ENCODE measurements at regions not wholly inside any gene's neighbourhood (a gene's known extent, or its start where the extent isn't known, plus 50 kb on each side); places are given as distances from the start of the nearest gene placed in this dataset.

- H3K9me3 Mint-ChIP-seq (ENCODE audit: unreplicated experiment) = no peaks in the 10 kb centered on the region
- Histone ChIP-seq H3K4me1 (ENCODE audit: insufficient read depth, low read length) (no peaks in the 10 kb centered on the region), H4K20me1 (ENCODE audit: insufficient read depth, low read length) (no peaks in the 10 kb centered on the region), H3K4me2 (ENCODE audit: low read length) (no peak overlapping the region), H3K36me3 (ENCODE audit: insufficient read depth, low read length) (no peaks in the 10 kb centered on the region), H3K4me3 (ENCODE audit: insufficient read depth, low read depth, low read length) (no peak overlapping the region), H3K9ac (ENCODE audit: low read length) (no peak overlapping the region), H3K9me3 (ENCODE audit: insufficient read depth, low read depth, low read length) (no peaks in the 10 kb centered on the region), H3K27me3 (ENCODE audit: insufficient read depth, low read length) (no peaks in the 10 kb centered on the region), H3K79me2 (ENCODE audit: insufficient read depth, low read length) (no peaks in the 10 kb centered on the region), H3K27ac (ENCODE audit: low read depth, low read length) (no peak overlapping the region), H2AFZ (ENCODE audit: low read depth, low read length) (no peak overlapping the region)
- H3K27me3 Mint-ChIP-seq (ENCODE audit: low read depth, unreplicated experiment) = no peaks in the 10 kb centered on the region
- no peak for TF ChIP-seq EZH2 (IDR thresholded peaks at IDR 0.05; ENCODE audit: insufficient read depth, low read length)
- no peak for TF ChIP-seq CTCF (IDR thresholded peaks at IDR 0.05; ENCODE audit: insufficient read depth, low read depth, low read length)
- H3K36me3 Mint-ChIP-seq (ENCODE audit: low read depth, unreplicated experiment) = no peaks in the 10 kb centered on the region
- DNase-seq (ENCODE audit: low read depth) = no peak
- no peak for FAIRE-seq
- no peak overlapping the region for H3K4me3 Mint-ChIP-seq (ENCODE audit: unreplicated experiment)
- no peaks in the 10 kb centered on the region for H3K4me1 Mint-ChIP-seq (ENCODE audit: low read depth, unreplicated experiment)
- no peak overlapping the region for H3K27ac Mint-ChIP-seq (ENCODE audit: unreplicated experiment)
Observed at GRCh38 chr6:164502833-164503232, 806.6 kb downstream of the C6orf118 start.

GRCh38 chr6:164495882-164496495, 813.4 kb downstream of the C6orf118 start:
- FAIRE-seq (no peak), DNase-seq (ENCODE audit: low read depth) (no peak)
- no peaks in the 10 kb centered on the region for H3K36me3 ChIP-seq (ENCODE audit: insufficient read depth, low read length)
- H3K36me3 Mint-ChIP-seq (ENCODE audit: low read depth, unreplicated experiment) = no peaks in the 10 kb centered on the region
- no peaks in the 10 kb centered on the region for H3K27me3 Mint-ChIP-seq (ENCODE audit: low read depth, unreplicated experiment)
- H3K79me2 ChIP-seq (ENCODE audit: insufficient read depth, low read length) = no peaks in the 10 kb centered on the region
- H3K9me3 ChIP-seq (ENCODE audit: insufficient read depth, low read depth, low read length) = no peaks in the 10 kb centered on the region
- no peaks in the 10 kb centered on the region for H3K4me1 ChIP-seq (ENCODE audit: insufficient read depth, low read length)
- H3K27ac ChIP-seq (ENCODE audit: low read depth, low read length) = no peak overlapping the region
- H4K20me1 ChIP-seq (ENCODE audit: insufficient read depth, low read length) = no peaks in the 10 kb centered on the region
- no peak overlapping the region for H3K4me3 ChIP-seq (ENCODE audit: insufficient read depth, low read depth, low read length)
- H3K4me2 ChIP-seq (ENCODE audit: low read length) = no peak overlapping the region
- no peak overlapping the region for H3K27ac Mint-ChIP-seq (ENCODE audit: unreplicated experiment)
- no peaks in the 10 kb centered on the region for H3K4me1 Mint-ChIP-seq (ENCODE audit: low read depth, unreplicated experiment)
- H3K9ac ChIP-seq (ENCODE audit: low read length) = no peak overlapping the region
- no peak for TF ChIP-seq CTCF (IDR thresholded peaks at IDR 0.05; ENCODE audit: insufficient read depth, low read depth, low read length)
- no peak for TF ChIP-seq EZH2 (IDR thresholded peaks at IDR 0.05; ENCODE audit: insufficient read depth, low read length)
- H2AFZ ChIP-seq (ENCODE audit: low read depth, low read length) = no peak overlapping the region
- H3K27me3 ChIP-seq (ENCODE audit: insufficient read depth, low read length) = no peaks in the 10 kb centered on the region
- no peak overlapping the region for H3K4me3 Mint-ChIP-seq (ENCODE audit: unreplicated experiment)
- no peaks in the 10 kb centered on the region for H3K9me3 Mint-ChIP-seq (ENCODE audit: unreplicated experiment)

GRCh38 chr6:164478426-164478825, 831.0 kb downstream of the C6orf118 start:
- FAIRE-seq (no peak), DNase-seq (ENCODE audit: low read depth) (no peak)
- H3K9me3 ChIP-seq (ENCODE audit: insufficient read depth, low read depth, low read length) = peaks cover 4% of the 10 kb centered on the region
- Mint-ChIP-seq H3K27me3 (ENCODE audit: low read depth, unreplicated experiment) (no peaks in the 10 kb centered on the region), H3K27ac (ENCODE audit: unreplicated experiment) (no peak overlapping the region), H3K9me3 (ENCODE audit: unreplicated experiment) (peaks cover 11% of the 10 kb centered on the region), H3K4me3 (ENCODE audit: unreplicated experiment) (no peak overlapping the region), H3K36me3 (ENCODE audit: low read depth, unreplicated experiment) (no peaks in the 10 kb centered on the region), H3K4me1 (ENCODE audit: low read depth, unreplicated experiment) (no peaks in the 10 kb centered on the region)
- no peaks in the 10 kb centered on the region for H3K36me3 ChIP-seq (ENCODE audit: insufficient read depth, low read length)
- no peak overlapping the region for H3K27ac ChIP-seq (ENCODE audit: low read depth, low read length)
- no peak overlapping the region for H3K4me3 ChIP-seq (ENCODE audit: insufficient read depth, low read depth, low read length)
- H2AFZ ChIP-seq (ENCODE audit: low read depth, low read length) = no peak overlapping the region
- H3K27me3 ChIP-seq (ENCODE audit: insufficient read depth, low read length) = no peaks in the 10 kb centered on the region
- H3K79me2 ChIP-seq (ENCODE audit: insufficient read depth, low read length) = no peaks in the 10 kb centered on the region
- no peaks in the 10 kb centered on the region for H4K20me1 ChIP-seq (ENCODE audit: insufficient read depth, low read length)
- H3K4me1 ChIP-seq (ENCODE audit: insufficient read depth, low read length) = no peaks in the 10 kb centered on the region
- no peak overlapping the region for H3K4me2 ChIP-seq (ENCODE audit: low read length)
- no peak for TF ChIP-seq EZH2 (IDR thresholded peaks at IDR 0.05; ENCODE audit: insufficient read depth, low read length)
- TF ChIP-seq CTCF (IDR thresholded peaks at IDR 0.05; ENCODE audit: insufficient read depth, low read depth, low read length) = no peak
- H3K9ac ChIP-seq (ENCODE audit: low read length) = no peak overlapping the region
